BLaER1 (cell line): ENCODE measurements at regions not wholly inside any gene's neighbourhood (a gene's known extent, or its start where the extent isn't known, plus 50 kb on each side); places are given as distances from the start of the nearest gene placed in this dataset.

ENCODE experiments used
- H3K27ac ChIP-seq: shearing (Covaris generic); formaldehyde crosslinking; 2 replicates; pipeline ENCODE4 v1.8.1; 2022
- H3K27me3 ChIP-seq: shearing (Covaris generic); formaldehyde crosslinking; 2 replicates; pipeline ENCODE4 v1.8.1; 2022
- H3K36me3 ChIP-seq: shearing (Covaris generic); formaldehyde crosslinking; 2 replicates; pipeline ENCODE4 v1.8.1; 2022
- H3K4me1 ChIP-seq: shearing (Covaris generic); formaldehyde crosslinking; 2 replicates; pipeline ENCODE4 v1.8.1; 2022
- H3K4me2 ChIP-seq: shearing (Covaris generic); formaldehyde crosslinking; 2 replicates; pipeline ENCODE4 v1.8.1; 2022
- H3K4me3 ChIP-seq: shearing (Covaris generic); formaldehyde crosslinking; 2 replicates; pipeline ENCODE4 v1.8.1; 2022
- H3K9ac ChIP-seq: shearing (Covaris generic); formaldehyde crosslinking; 2 replicates; pipeline ENCODE4 v1.8.1; 2022
- H3K9me3 ChIP-seq: shearing (Covaris generic); formaldehyde crosslinking; 2 replicates; pipeline ENCODE4 v1.8.1; 2022
- H4K20me1 ChIP-seq: shearing (Covaris generic); formaldehyde crosslinking; 2 replicates; pipeline ENCODE4 v1.8.1; 2022
- Cebpa-rat ChIP-seq: shearing (Covaris generic); IDR thresholded peaks from 2 replicates; pipeline ENCODE4 v1.8.1; 2022

DNA sequence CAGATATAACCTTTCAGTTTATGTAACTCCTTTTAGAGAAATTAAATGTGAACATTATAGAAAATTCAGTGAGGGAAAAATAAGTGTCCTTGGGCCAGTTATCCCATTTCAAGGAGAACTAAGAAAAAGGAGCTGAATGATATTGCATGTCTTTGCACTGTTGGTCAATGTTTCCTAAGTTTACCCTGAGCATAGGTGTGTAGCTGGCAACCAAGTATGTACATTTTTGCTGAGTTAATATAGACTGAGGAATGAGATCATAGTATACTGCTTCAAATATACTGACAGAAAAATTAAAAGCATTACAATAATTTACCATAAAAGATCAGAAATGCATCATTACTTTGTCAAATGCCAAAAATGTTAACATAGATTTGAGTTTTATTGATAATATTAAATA lies 2128.7 kb upstream of the C9orf72 start:
- no peak overlapping the region for H3K9ac ChIP-seq
- no peaks in the 10 kb centered on the region for H3K9me3 ChIP-seq
- no peaks in the 10 kb centered on the region for H3K36me3 ChIP-seq
- H4K20me1 ChIP-seq: no peaks in the 10 kb centered on the region
- H3K27me3 ChIP-seq: no peaks in the 10 kb centered on the region
- H3K27ac ChIP-seq: no peak overlapping the region
- H3K4me1 ChIP-seq: no peaks in the 10 kb centered on the region
- H3K4me2 ChIP-seq: no peak overlapping the region
- no peak for TF ChIP-seq Cebpa-rat
- no peak overlapping the region for H3K4me3 ChIP-seq

DNA sequence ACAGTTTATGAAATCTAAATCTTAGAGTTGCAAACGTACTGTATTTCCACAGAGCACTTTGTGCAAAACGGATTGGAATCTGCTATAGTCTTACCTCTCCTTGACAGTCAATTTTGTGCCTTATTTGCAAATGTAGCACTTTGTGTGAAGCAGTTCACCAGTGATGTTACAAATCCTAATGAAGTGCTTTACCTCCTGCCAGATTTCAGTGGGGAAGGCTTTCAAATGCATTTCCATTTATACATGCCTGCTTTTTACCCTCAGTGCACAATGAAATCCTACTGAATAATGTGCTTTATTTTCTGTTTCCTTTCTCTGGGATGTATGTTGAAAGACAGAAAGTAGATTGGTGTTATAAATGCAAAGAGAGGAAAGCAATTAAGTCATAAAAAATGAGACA lies 2141.6 kb upstream of the C9orf72 start:
- Histone ChIP-seq H3K9ac (no peak overlapping the region), H3K4me2 (no peak overlapping the region), H3K4me1 (peaks cover 6% of the 10 kb centered on the region; the same call in 1 of the 2 replicates), H3K36me3 (no peaks in the 10 kb centered on the region), H3K9me3 (no peaks in the 10 kb centered on the region), H3K27me3 (no peaks in the 10 kb centered on the region), H3K27ac (no peak overlapping the region), H4K20me1 (no peaks in the 10 kb centered on the region), H3K4me3 (no peak overlapping the region)
- TF ChIP-seq Cebpa-rat: no peak

DNA sequence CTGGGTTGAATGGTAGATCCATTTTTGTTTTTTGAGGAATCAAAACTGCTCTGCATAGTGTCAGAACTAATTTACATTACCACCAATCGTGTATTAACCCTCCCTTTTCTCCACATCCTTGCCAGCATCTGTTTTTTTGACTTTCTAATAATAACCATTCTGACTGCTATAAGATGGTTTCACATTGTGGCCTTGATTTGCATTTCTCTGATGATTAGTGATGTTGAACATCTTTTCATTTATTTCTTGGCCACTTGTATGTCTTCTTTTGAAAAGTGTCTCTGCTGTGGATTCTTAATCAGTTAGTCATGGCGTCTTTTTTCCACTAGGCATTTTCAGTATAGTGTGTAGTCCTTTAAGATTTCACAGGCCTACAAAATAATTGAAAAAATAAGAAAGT lies 2144.3 kb upstream of the C9orf72 start:
- Histone ChIP-seq H3K4me2 (no peak overlapping the region), H3K36me3 (no peaks in the 10 kb centered on the region), H4K20me1 (no peaks in the 10 kb centered on the region), H3K4me1 (peaks cover 6% of the 10 kb centered on the region; the same call in 1 of the 2 replicates), H3K9ac (no peak overlapping the region), H3K27ac (no peak overlapping the region), H3K27me3 (no peaks in the 10 kb centered on the region), H3K9me3 (no peaks in the 10 kb centered on the region), H3K4me3 (no peak overlapping the region)
- TF ChIP-seq Cebpa-rat: no peak

DNA sequence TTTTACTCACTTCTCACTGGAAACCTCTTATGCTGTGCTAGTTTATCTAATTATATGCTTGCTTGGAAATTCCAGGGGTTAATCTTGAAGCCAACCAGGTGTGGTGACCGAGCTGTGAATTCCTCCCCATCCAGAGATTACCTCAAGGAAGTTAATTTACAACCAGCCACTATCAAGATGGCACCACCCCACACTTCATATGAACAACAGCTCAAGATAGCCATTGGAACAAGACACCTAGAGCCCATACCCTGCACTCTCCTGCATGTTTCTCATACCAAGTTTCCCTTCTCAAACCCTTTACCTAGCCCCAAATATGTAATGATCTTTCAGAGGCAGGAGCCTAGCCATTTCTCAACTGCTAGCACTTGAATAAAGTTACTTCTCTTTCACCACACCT lies 2156.9 kb upstream of the C9orf72 start:
- TF ChIP-seq Cebpa-rat: no peak
- H3K4me2 ChIP-seq: no peak overlapping the region
- no peak overlapping the region for H3K27ac ChIP-seq
- H3K4me1 ChIP-seq: no peaks in the 10 kb centered on the region
- no peaks in the 10 kb centered on the region for H4K20me1 ChIP-seq
- no peak overlapping the region for H3K4me3 ChIP-seq
- no peaks in the 10 kb centered on the region for H3K36me3 ChIP-seq
- H3K27me3 ChIP-seq: no peaks in the 10 kb centered on the region
- no peak overlapping the region for H3K9ac ChIP-seq
- no peaks in the 10 kb centered on the region for H3K9me3 ChIP-seq

DNA sequence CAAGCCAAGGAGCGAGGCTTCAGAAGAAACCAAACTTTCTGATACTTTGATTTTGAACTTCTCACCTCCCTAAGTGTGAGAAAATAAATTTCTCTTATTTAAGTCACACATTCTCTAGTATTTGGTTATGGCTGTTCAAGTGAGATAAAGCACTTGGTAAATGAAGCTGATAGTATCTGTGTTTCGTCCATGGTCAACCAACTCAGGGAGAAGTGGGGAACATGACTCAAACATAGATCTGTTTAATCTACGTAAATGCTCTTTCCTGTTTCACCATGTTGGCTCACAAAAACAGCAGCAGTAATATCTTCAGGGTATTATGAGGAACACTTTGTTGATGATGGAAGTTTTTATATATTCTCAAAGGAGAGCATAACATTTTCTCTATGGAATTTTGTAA lies 2167.2 kb upstream of the C9orf72 start:
- no peak overlapping the region for H3K4me2 ChIP-seq
- no peaks in the 10 kb centered on the region for H3K9me3 ChIP-seq
- no peaks in the 10 kb centered on the region for H3K4me1 ChIP-seq
- H3K27ac ChIP-seq: no peak overlapping the region
- no peaks in the 10 kb centered on the region for H3K27me3 ChIP-seq
- H3K36me3 ChIP-seq: no peaks in the 10 kb centered on the region
- H4K20me1 ChIP-seq: no peaks in the 10 kb centered on the region
- H3K9ac ChIP-seq: no peak overlapping the region
- no peak overlapping the region for H3K4me3 ChIP-seq
- no peak for TF ChIP-seq Cebpa-rat

DNA sequence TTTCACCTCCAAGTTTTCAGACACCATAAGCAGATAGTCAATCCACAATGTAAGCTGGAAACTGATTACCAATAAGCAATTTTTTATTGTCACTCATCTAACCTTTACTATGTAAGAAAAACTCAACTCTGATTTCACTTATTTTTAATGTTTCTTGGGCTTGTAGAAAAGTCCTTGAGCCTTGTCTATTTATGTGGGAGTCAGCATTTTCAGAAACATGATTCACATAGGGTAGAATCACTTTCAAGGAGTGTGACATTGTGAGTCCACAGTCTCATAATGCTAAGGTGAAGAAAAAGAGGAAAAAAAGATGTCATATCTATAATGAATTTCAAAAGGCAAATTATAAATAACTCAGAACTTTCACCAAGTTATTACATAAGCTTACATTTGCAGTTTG lies 2167.9 kb upstream of the C9orf72 start:
- H4K20me1 ChIP-seq: no peaks in the 10 kb centered on the region
- H3K9ac ChIP-seq: no peak overlapping the region
- no peak for TF ChIP-seq Cebpa-rat
- no peak overlapping the region for H3K27ac ChIP-seq
- no peaks in the 10 kb centered on the region for H3K27me3 ChIP-seq
- no peak overlapping the region for H3K4me2 ChIP-seq
- no peak overlapping the region for H3K4me3 ChIP-seq
- H3K9me3 ChIP-seq: no peaks in the 10 kb centered on the region
- no peaks in the 10 kb centered on the region for H3K36me3 ChIP-seq
- H3K4me1 ChIP-seq: no peaks in the 10 kb centered on the region

DNA sequence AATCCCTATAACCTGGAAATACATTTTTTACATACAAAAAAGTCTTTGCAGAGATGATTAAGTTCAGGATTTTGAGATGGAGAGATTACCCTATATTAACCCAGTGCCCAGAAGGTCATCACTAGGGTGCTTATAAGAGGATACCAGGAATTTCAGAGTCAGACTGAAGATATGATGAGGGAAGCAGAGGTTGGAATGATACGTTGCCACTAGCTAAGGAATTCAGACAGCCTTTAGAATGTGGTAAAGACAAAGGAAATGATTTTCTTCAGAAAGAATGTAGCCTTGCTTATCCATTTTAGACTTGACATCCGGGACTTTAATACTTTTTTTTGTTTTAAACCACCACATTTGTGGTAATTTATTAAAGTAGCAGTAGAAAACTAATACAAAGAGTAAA lies 2176.8 kb upstream of the C9orf72 start:
- no peak overlapping the region for H3K27ac ChIP-seq
- H3K9me3 ChIP-seq: no peaks in the 10 kb centered on the region
- H4K20me1 ChIP-seq: no peaks in the 10 kb centered on the region
- no peak for TF ChIP-seq Cebpa-rat
- no peak overlapping the region for H3K9ac ChIP-seq
- H3K4me2 ChIP-seq: no peak overlapping the region
- H3K4me3 ChIP-seq: no peak overlapping the region
- H3K27me3 ChIP-seq: no peaks in the 10 kb centered on the region
- no peaks in the 10 kb centered on the region for H3K36me3 ChIP-seq
- H3K4me1 ChIP-seq: no peaks in the 10 kb centered on the region

DNA sequence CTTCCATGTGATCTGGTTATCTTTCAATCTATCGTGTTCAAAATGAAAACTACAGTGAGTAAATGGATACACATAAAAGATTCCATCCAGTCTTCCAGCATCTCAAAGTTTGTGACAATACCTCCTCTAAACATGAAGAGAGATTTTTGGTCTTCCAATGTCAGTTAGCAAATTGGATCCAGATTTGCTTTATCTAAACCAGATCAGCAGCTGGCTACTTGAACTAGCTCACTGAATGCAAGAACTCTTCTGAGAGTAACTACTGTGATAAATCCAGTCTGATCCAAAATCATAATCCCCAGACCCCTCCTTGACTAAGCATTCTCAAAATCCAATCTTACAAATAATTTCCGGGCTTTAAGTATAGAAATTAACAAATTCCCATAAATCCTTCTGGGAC lies 2177.9 kb upstream of the C9orf72 start:
- Histone ChIP-seq H3K36me3 (no peaks in the 10 kb centered on the region), H3K4me2 (no peak overlapping the region), H4K20me1 (no peaks in the 10 kb centered on the region), H3K4me1 (no peaks in the 10 kb centered on the region), H3K9me3 (no peaks in the 10 kb centered on the region), H3K9ac (no peak overlapping the region), H3K4me3 (no peak overlapping the region), H3K27ac (no peak overlapping the region), H3K27me3 (no peaks in the 10 kb centered on the region)
- TF ChIP-seq Cebpa-rat: no peak

DNA sequence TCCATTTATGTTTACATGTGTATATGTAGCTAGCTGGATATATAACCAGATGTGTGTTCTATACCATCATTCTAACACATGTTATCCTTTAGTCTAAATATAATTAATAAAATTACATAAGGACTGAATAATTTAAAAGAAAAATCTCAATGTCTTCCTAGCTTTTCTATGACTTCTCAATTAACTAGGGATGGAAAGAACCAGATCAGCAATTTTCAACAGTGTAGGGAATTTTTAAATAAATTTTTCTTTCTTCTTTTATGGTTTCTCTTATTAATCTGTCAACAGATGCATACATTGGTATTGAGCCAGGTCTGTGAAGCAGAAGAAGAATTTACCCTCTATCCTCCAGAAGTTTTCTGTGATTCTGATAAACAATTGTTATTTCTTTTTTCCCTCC lies 2180.4 kb upstream of the C9orf72 start:
- TF ChIP-seq Cebpa-rat: no peak
- no peaks in the 10 kb centered on the region for H3K27me3 ChIP-seq
- H3K36me3 ChIP-seq: no peaks in the 10 kb centered on the region
- no peak overlapping the region for H3K9ac ChIP-seq
- H3K9me3 ChIP-seq: no peaks in the 10 kb centered on the region
- no peak overlapping the region for H3K4me2 ChIP-seq
- H3K4me3 ChIP-seq: no peak overlapping the region
- H3K4me1 ChIP-seq: no peaks in the 10 kb centered on the region
- H3K27ac ChIP-seq: no peak overlapping the region
- no peaks in the 10 kb centered on the region for H4K20me1 ChIP-seq

DNA sequence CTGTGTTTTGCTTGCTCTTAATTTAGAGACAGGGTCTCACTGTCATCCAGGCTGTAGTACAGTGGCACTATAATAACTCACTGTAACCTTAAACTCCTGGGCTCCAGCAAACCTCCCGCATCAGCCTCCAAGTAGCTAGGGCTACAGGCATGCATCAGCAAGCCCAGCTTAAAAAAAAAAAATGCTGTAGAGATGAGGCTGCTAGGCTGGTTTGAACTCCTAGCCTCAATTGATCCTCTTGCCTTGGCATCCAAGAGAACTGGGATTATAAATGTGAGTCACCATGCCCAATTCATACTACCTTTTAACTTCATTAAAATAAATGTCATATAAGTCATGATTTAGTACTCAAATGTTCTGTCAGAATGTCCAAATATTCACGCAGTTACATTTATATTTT lies 2195.7 kb upstream of the C9orf72 start:
- TF ChIP-seq Cebpa-rat: no peak
- Histone ChIP-seq H3K36me3 (no peaks in the 10 kb centered on the region), H3K27ac (no peak overlapping the region), H3K4me2 (no peak overlapping the region), H3K27me3 (no peaks in the 10 kb centered on the region), H3K9me3 (peaks cover 12% of the 10 kb centered on the region; the same call in 1 of the 2 replicates), H3K4me3 (no peak overlapping the region), H3K9ac (no peak overlapping the region), H3K4me1 (no peaks in the 10 kb centered on the region), H4K20me1 (no peaks in the 10 kb centered on the region)

DNA sequence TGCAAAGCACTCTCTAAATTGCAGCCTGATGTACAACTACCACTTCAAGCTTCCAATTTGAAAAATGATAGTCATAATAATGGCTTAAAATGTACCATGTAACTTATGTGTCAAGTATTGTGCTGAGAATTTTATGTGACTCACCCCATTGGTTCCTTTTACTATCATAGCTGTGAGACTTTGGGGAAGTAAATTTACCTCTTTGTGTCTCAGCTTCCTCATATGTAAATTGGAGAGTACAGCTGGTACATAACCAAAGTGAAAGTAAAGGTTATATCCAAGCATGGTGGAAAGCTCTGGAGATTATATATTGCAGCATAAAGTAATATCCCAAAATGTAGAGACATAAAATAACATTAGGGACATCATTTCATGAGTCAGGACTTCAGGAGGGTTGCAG lies 2200.4 kb upstream of the C9orf72 start:
- Histone ChIP-seq H3K27me3 (no peaks in the 10 kb centered on the region), H3K36me3 (no peaks in the 10 kb centered on the region), H3K27ac (no peak overlapping the region), H3K9me3 (no peaks in the 10 kb centered on the region), H3K4me2 (no peak overlapping the region), H3K4me3 (no peak overlapping the region), H4K20me1 (no peaks in the 10 kb centered on the region), H3K4me1 (no peaks in the 10 kb centered on the region), H3K9ac (no peak overlapping the region)
- no peak for TF ChIP-seq Cebpa-rat
